GM19193 (cell line): ENCODE measurements at regions not wholly inside any gene's neighbourhood (a gene's known extent, or its start where the extent isn't known, plus 50 kb on each side); places are given as distances from the start of the nearest gene placed in this dataset.

ENCODE experiments used
- POLR2A ChIP-seq: IDR thresholded peaks from 4 replicates; pipeline ENCODE4 v1.6.1; 2011; ENCODE audit not compliant: insufficient read depth, insufficient read length; ENCODE audit errors: extremely low read depth

GRCh38 chr2:147247749-147248148 lies 597.1 kb upstream of the ACVR2A start:
- no peak for TF ChIP-seq POLR2A

- TF ChIP-seq POLR2A = no peak
These were observed 602.4 kb upstream of the ACVR2A start for GRCh38 chr2:147242445-147242844.

GRCh38 chr2:147236601-147237000 lies 608.2 kb upstream of the ACVR2A start:
- no peak for TF ChIP-seq POLR2A

- TF ChIP-seq POLR2A = no peak
These were observed 612.6 kb upstream of the ACVR2A start for GRCh38 chr2:147232225-147232669.

GRCh38 chr2:147231607-147232006 lies 613.2 kb upstream of the ACVR2A start:
- TF ChIP-seq POLR2A = no peak

- TF ChIP-seq POLR2A = no peak
These were observed 613.7 kb upstream of the ACVR2A start for GRCh38 chr2:147231081-147231480.

- no peak for TF ChIP-seq POLR2A
These were observed 617.5 kb upstream of the ACVR2A start for GRCh38 chr2:147227313-147227712.

- TF ChIP-seq POLR2A = no peak
These were observed 620.8 kb upstream of the ACVR2A start for GRCh38 chr2:147224070-147224469.

GRCh38 chr2:147223553-147224060 lies 621.2 kb upstream of the ACVR2A start:
- TF ChIP-seq POLR2A = no peak

- no peak for TF ChIP-seq POLR2A
These were observed 621.7 kb upstream of the ACVR2A start for GRCh38 chr2:147223119-147223518.

GRCh38 chr2:147222506-147222905 lies 622.3 kb upstream of the ACVR2A start:
- TF ChIP-seq POLR2A = no peak

- no peak for TF ChIP-seq POLR2A
These were observed 629.9 kb upstream of the ACVR2A start for GRCh38 chr2:147214914-147215313.

- TF ChIP-seq POLR2A = no peak
These were observed 633.3 kb upstream of the ACVR2A start for GRCh38 chr2:147211484-147211883.

GRCh38 chr2:147204102-147204501 lies 640.7 kb upstream of the ACVR2A start:
- TF ChIP-seq POLR2A = no peak

GRCh38 chr2:147198651-147199171 lies 646.1 kb upstream of the ACVR2A start:
- TF ChIP-seq POLR2A = no peak

GRCh38 chr2:147197754-147198483 lies 646.9 kb upstream of the ACVR2A start:
- TF ChIP-seq POLR2A = no peak

- TF ChIP-seq POLR2A = peak; percentile 23
These were observed 662.6 kb upstream of the ACVR2A start for GRCh38 chr2:147182260-147182659.

- no peak for TF ChIP-seq POLR2A
These were observed 663.3 kb upstream of the ACVR2A start for GRCh38 chr2:147181351-147182029.
